MM.1S (cell line): ENCODE measurements at regions not wholly inside any gene's neighbourhood (a gene's known extent, or its start where the extent isn't known, plus 50 kb on each side); places are given as distances from the start of the nearest gene placed in this dataset.

ENCODE experiments used
- EZH2 ChIP-seq: fragments of 300-600 bp; sonication (generic); optimal IDR thresholded peaks from 2 replicates; pipeline ENCODE3; 2017; ENCODE audit warnings: low read depth, mild to moderate bottlenecking, antibody characterized with exemption, low read length, mixed read lengths
- EZH2phosphoT487 ChIP-seq: fragments of 300-600 bp; sonication (generic); IDR thresholded peaks from 2 replicates; pipeline ENCODE4 v1.6.1; 2018; ENCODE audit warnings: antibody characterized with exemption, low read length
- TF ChIP-seq, protein P1 (sequence below): fragments of 300-600 bp; sonication (generic); IDR thresholded peaks from 2 replicates; pipeline ENCODE4 v1.5.1; 2016; ENCODE audit warnings: antibody characterized with exemption, low read length, mixed read lengths

GRCh38 chr18:53795610-53796009 lies 428.9 kb downstream of the MBD2 start:
- TF ChIP-seq, protein P1, sequence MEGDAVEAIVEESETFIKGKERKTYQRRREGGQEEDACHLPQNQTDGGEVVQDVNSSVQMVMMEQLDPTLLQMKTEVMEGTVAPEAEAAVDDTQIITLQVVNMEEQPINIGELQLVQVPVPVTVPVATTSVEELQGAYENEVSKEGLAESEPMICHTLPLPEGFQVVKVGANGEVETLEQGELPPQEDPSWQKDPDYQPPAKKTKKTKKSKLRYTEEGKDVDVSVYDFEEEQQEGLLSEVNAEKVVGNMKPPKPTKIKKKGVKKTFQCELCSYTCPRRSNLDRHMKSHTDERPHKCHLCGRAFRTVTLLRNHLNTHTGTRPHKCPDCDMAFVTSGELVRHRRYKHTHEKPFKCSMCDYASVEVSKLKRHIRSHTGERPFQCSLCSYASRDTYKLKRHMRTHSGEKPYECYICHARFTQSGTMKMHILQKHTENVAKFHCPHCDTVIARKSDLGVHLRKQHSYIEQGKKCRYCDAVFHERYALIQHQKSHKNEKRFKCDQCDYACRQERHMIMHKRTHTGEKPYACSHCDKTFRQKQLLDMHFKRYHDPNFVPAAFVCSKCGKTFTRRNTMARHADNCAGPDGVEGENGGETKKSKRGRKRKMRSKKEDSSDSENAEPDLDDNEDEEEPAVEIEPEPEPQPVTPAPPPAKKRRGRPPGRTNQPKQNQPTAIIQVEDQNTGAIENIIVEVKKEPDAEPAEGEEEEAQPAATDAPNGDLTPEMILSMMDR, result no peak
- TF ChIP-seq EZH2 (no peak), EZH2phosphoT487 (no peak)
